HT1080 (cell line): ENCODE measurements at regions not wholly inside any gene's neighbourhood (a gene's known extent, or its start where the extent isn't known, plus 50 kb on each side); places are given as distances from the start of the nearest gene placed in this dataset.

ENCODE experiments used
- DNase-seq: peaks from one replicate; pipeline ENCODE4 v3.0.0-alpha.2; 2015; ENCODE audit warnings: low read depth

GRCh38 chr12:78580296-78580695, 284.3 kb upstream of the SYT1 start:
- peak; percentile 6 for DNase-seq

GRCh38 chr12:78584695-78585094, 279.9 kb upstream of the SYT1 start:
- DNase-seq, result peak; percentile 25

- no peak for DNase-seq
Measured at GRCh38 chr12:78585132-78585531, 279.4 kb upstream of the SYT1 start.

GRCh38 chr12:78586790-78587189, 277.8 kb upstream of the SYT1 start:
- no peak for DNase-seq

- no peak for DNase-seq
Measured at GRCh38 chr12:78599366-78599765, 265.2 kb upstream of the SYT1 start.

GRCh38 chr12:78600541-78600940, 264.0 kb upstream of the SYT1 start:
- no peak for DNase-seq

GRCh38 chr12:78611504-78611903, 253.1 kb upstream of the SYT1 start:
- DNase-seq, result no peak

GRCh38 chr12:78612190-78612589, 252.4 kb upstream of the SYT1 start:
- DNase-seq, result no peak

GRCh38 chr12:78617683-78618082, 246.9 kb upstream of the SYT1 start:
- no peak for DNase-seq

- no peak for DNase-seq
Measured at GRCh38 chr12:78622529-78623195, 241.9 kb upstream of the SYT1 start.

- no peak for DNase-seq
Measured at GRCh38 chr12:78628491-78629100, 236.0 kb upstream of the SYT1 start.

GRCh38 chr12:78636231-78636855, 228.2 kb upstream of the SYT1 start:
- DNase-seq, result no peak

GRCh38 chr12:78641837-78642423, 222.6 kb upstream of the SYT1 start:
- peak; percentile 7 for DNase-seq

- DNase-seq, result no peak
Measured at GRCh38 chr12:78645956-78646355, 218.6 kb upstream of the SYT1 start.

- no peak for DNase-seq
Measured at GRCh38 chr12:78651755-78652154, 212.8 kb upstream of the SYT1 start.

GRCh38 chr12:78666584-78666983, 198.0 kb upstream of the SYT1 start:
- DNase-seq, result no peak

GRCh38 chr12:78671295-78671694, 193.3 kb upstream of the SYT1 start:
- DNase-seq, result peak; percentile 23

- DNase-seq, result no peak
Measured at GRCh38 chr12:78672033-78672432, 192.5 kb upstream of the SYT1 start.

GRCh38 chr12:78674311-78675090, 190.1 kb upstream of the SYT1 start:
- DNase-seq, result no peak

GRCh38 chr12:78680596-78680995, 184.0 kb upstream of the SYT1 start:
- DNase-seq, result no peak

- DNase-seq, result no peak
Measured at GRCh38 chr12:78683031-78683430, 181.5 kb upstream of the SYT1 start.

GRCh38 chr12:78683626-78684025, 180.9 kb upstream of the SYT1 start:
- no peak for DNase-seq
